ENCODE measurements at regions not wholly inside any gene's neighbourhood (a gene's known extent, or its start where the extent isn't known, plus 50 kb on each side); places are given as distances from the start of the nearest gene placed in this dataset.

DNA sequence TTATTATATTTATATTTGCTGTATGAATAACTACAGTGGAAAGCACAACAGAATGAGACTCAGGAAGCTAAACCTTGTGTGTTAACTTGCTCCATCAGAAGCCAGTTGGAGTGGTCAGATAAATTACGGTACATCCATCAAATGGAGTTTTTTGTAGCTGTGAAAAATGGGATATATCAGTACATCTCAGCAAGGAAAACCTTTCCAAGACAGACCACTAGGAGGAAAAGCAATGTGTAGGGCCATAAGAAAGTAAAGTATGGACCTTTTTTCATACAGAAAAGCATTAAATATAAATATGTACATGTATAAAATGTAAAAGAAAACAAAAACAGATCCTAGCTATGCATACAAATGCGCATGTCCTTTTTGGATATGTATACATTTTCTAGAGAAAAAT, 403.8 kb upstream of the CDH11 start:
- TF ChIP-seq POLR2AphosphoS5 (IDR thresholded peaks at IDR 0.05; ENCODE audit: low read depth) (no peak), GABPA (IDR thresholded peaks at IDR 0.05; ENCODE audit: low read depth) (no peak)
- TF ChIP-seq, protein P1, sequence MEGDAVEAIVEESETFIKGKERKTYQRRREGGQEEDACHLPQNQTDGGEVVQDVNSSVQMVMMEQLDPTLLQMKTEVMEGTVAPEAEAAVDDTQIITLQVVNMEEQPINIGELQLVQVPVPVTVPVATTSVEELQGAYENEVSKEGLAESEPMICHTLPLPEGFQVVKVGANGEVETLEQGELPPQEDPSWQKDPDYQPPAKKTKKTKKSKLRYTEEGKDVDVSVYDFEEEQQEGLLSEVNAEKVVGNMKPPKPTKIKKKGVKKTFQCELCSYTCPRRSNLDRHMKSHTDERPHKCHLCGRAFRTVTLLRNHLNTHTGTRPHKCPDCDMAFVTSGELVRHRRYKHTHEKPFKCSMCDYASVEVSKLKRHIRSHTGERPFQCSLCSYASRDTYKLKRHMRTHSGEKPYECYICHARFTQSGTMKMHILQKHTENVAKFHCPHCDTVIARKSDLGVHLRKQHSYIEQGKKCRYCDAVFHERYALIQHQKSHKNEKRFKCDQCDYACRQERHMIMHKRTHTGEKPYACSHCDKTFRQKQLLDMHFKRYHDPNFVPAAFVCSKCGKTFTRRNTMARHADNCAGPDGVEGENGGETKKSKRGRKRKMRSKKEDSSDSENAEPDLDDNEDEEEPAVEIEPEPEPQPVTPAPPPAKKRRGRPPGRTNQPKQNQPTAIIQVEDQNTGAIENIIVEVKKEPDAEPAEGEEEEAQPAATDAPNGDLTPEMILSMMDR (IDR thresholded peaks at IDR 0.05; ENCODE audit: insufficient read depth, low read length), result no peak
- TF ChIP-seq, protein P2, sequence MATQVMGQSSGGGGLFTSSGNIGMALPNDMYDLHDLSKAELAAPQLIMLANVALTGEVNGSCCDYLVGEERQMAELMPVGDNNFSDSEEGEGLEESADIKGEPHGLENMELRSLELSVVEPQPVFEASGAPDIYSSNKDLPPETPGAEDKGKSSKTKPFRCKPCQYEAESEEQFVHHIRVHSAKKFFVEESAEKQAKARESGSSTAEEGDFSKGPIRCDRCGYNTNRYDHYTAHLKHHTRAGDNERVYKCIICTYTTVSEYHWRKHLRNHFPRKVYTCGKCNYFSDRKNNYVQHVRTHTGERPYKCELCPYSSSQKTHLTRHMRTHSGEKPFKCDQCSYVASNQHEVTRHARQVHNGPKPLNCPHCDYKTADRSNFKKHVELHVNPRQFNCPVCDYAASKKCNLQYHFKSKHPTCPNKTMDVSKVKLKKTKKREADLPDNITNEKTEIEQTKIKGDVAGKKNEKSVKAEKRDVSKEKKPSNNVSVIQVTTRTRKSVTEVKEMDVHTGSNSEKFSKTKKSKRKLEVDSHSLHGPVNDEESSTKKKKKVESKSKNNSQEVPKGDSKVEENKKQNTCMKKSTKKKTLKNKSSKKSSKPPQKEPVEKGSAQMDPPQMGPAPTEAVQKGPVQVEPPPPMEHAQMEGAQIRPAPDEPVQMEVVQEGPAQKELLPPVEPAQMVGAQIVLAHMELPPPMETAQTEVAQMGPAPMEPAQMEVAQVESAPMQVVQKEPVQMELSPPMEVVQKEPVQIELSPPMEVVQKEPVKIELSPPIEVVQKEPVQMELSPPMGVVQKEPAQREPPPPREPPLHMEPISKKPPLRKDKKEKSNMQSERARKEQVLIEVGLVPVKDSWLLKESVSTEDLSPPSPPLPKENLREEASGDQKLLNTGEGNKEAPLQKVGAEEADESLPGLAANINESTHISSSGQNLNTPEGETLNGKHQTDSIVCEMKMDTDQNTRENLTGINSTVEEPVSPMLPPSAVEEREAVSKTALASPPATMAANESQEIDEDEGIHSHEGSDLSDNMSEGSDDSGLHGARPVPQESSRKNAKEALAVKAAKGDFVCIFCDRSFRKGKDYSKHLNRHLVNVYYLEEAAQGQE (IDR thresholded peaks at IDR 0.05; ENCODE audit: insufficient replicate concordance, low read depth), result no peak
